MM.1S (cell line): ENCODE measurements at regions not wholly inside any gene's neighbourhood (a gene's known extent, or its start where the extent isn't known, plus 50 kb on each side); places are given as distances from the start of the nearest gene placed in this dataset.

Experiments used
- DNase-seq: peaks from one replicate; pipeline ENCODE4 v3.0.0-alpha.2; 2015
- H2AFZ ChIP-seq: fragments of 300-600 bp; sonication (generic); 2 replicates; pipeline ENCODE4 v1.6.0; 2016; ENCODE audit warnings: antibody characterized with exemption, low read length
- H3F3A ChIP-seq: fragments of 300-600 bp; sonication (generic); 2 replicates; pipeline ENCODE4 v1.6.1; 2016; ENCODE audit warnings: mild to moderate bottlenecking, antibody characterized with exemption, low read length, moderate library complexity, mixed read lengths; ENCODE audit not compliant: insufficient read depth
- H3K27ac ChIP-seq: fragments of 300-600 bp; sonication (generic); 2 replicates; pipeline ENCODE4 v1.5.1; 2016; ENCODE audit warnings: mild to moderate bottlenecking, low read length
- H3K27me3 ChIP-seq: fragments of 300-600 bp; sonication (generic); replicated peaks from 2 replicates; pipeline ENCODE4 v1.6.0; 2016; ENCODE audit warnings: low read length; ENCODE audit not compliant: insufficient read depth
- H3K36me3 ChIP-seq: fragments of 300-600 bp; sonication (generic); replicated peaks from 2 replicates; pipeline ENCODE4 v1.6.1; 2016; ENCODE audit warnings: mild to moderate bottlenecking, low read length, mixed read lengths; ENCODE audit not compliant: insufficient read depth
- H3K4me1 ChIP-seq: fragments of 300-600 bp; sonication (generic); 2 replicates; pipeline ENCODE4 v1.6.1; 2016; ENCODE audit warnings: low read length, mixed read lengths
- H3K4me2 ChIP-seq: fragments of 300-600 bp; sonication (generic); 2 replicates; pipeline ENCODE4 v1.6.0; 2016; ENCODE audit warnings: low read depth, low read length
- H3K4me3 ChIP-seq: fragments of 300-600 bp; sonication (generic); 2 replicates; pipeline ENCODE4 v1.5.1; 2016; ENCODE audit warnings: low read length, mixed read lengths
- H3K79me2 ChIP-seq: fragments of 300-600 bp; sonication (generic); 2 replicates; pipeline ENCODE4 v1.6.1; 2016; ENCODE audit warnings: mixed run types, low read length, mixed read lengths
- H3K9ac ChIP-seq: fragments of 300-600 bp; sonication (generic); 2 replicates; pipeline ENCODE4 v1.6.1; 2016; ENCODE audit warnings: low read length, mixed read lengths
- H3K9me2 ChIP-seq: fragments of 300-600 bp; sonication (generic); replicated peaks from 2 replicates; pipeline ENCODE4 v1.6.1; 2016; ENCODE audit warnings: mild to moderate bottlenecking, low read length, mixed read lengths; ENCODE audit not compliant: insufficient read depth
- H3K9me3 ChIP-seq: fragments of 300-600 bp; sonication (generic); replicated peaks from 2 replicates; pipeline ENCODE4 v1.6.1; 2016; ENCODE audit warnings: mild to moderate bottlenecking, low read length, mixed read lengths; ENCODE audit not compliant: insufficient read depth
- H4K20me1 ChIP-seq: fragments of 300-600 bp; sonication (generic); 2 replicates; pipeline ENCODE4 v1.6.1; 2016; ENCODE audit warnings: mild to moderate bottlenecking, low read length, moderate library complexity, mixed read lengths; ENCODE audit not compliant: insufficient read depth
- EZH2 ChIP-seq: fragments of 300-600 bp; sonication (generic); optimal IDR thresholded peaks from 2 replicates; pipeline ENCODE3; 2017; ENCODE audit warnings: low read depth, mild to moderate bottlenecking, antibody characterized with exemption, low read length, mixed read lengths
- EZH2phosphoT487 ChIP-seq: fragments of 300-600 bp; sonication (generic); IDR thresholded peaks from 2 replicates; pipeline ENCODE4 v1.6.1; 2018; ENCODE audit warnings: antibody characterized with exemption, low read length
- TF ChIP-seq, protein P1 (sequence below): fragments of 300-600 bp; sonication (generic); IDR thresholded peaks from 2 replicates; pipeline ENCODE4 v1.5.1; 2016; ENCODE audit warnings: antibody characterized with exemption, low read length, mixed read lengths

DNA sequence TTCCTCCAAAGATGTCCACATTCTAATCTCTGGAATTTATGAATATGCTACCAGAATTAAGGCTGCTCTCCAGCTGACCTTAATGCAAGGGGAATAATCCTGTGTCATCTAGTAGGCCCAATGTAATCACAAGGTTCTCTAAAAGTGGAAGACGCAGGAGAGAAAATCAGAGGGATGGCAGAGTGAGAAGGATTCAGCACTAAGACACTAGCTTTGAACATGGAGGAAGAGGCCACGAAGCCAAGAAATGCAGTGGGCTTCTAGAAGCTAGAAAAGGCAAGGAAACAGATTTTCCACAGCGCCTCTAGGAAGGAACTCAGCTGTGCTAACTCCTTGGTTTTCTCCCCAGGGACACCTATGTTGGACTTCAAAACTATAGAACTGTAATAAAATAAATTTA lies 240.7 kb upstream of the TRAM1L1 start:
- no peaks in the 10 kb centered on the region for H3K27me3 ChIP-seq
- H3F3A ChIP-seq: no peaks in the 10 kb centered on the region
- H3K27ac ChIP-seq: no peak overlapping the region
- H3K9me2 ChIP-seq: no peaks in the 10 kb centered on the region
- no peak overlapping the region for H3K4me3 ChIP-seq
- H2AFZ ChIP-seq: no peak overlapping the region
- TF ChIP-seq, protein P1, sequence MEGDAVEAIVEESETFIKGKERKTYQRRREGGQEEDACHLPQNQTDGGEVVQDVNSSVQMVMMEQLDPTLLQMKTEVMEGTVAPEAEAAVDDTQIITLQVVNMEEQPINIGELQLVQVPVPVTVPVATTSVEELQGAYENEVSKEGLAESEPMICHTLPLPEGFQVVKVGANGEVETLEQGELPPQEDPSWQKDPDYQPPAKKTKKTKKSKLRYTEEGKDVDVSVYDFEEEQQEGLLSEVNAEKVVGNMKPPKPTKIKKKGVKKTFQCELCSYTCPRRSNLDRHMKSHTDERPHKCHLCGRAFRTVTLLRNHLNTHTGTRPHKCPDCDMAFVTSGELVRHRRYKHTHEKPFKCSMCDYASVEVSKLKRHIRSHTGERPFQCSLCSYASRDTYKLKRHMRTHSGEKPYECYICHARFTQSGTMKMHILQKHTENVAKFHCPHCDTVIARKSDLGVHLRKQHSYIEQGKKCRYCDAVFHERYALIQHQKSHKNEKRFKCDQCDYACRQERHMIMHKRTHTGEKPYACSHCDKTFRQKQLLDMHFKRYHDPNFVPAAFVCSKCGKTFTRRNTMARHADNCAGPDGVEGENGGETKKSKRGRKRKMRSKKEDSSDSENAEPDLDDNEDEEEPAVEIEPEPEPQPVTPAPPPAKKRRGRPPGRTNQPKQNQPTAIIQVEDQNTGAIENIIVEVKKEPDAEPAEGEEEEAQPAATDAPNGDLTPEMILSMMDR: no peak
- TF ChIP-seq EZH2phosphoT487: no peak
- TF ChIP-seq EZH2: no peak
- no peaks in the 10 kb centered on the region for H3K79me2 ChIP-seq
- H3K36me3 ChIP-seq: no peaks in the 10 kb centered on the region
- no peaks in the 10 kb centered on the region for H3K9me3 ChIP-seq
- H4K20me1 ChIP-seq: no peaks in the 10 kb centered on the region
- H3K9ac ChIP-seq: no peak overlapping the region
- no peak for DNase-seq
- no peak overlapping the region for H3K4me2 ChIP-seq
- no peaks in the 10 kb centered on the region for H3K4me1 ChIP-seq

DNA sequence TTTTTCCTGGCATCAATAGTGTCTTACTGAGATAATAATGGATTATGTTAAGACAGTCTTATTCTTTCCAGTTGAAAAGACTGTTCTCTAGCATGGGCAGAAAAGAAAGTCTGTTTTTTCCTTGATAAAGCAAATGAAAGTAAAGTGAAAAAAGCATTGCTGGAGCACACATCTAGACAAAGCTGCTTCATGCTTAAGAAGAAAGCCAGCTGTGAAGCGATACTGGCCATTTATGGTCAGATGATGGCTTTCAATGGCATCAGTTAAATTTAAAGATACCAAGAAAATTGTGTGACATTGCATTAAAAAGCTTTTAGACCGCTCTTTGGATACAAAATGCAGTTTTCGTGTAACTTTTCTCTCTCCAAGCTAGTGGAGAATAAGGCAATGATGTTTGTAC lies 242.1 kb upstream of the TRAM1L1 start:
- Histone ChIP-seq H3K9ac (no peak overlapping the region), H3K4me3 (no peak overlapping the region), H3F3A (no peaks in the 10 kb centered on the region), H3K79me2 (no peaks in the 10 kb centered on the region), H4K20me1 (no peaks in the 10 kb centered on the region), H3K27me3 (no peaks in the 10 kb centered on the region), H3K9me2 (no peaks in the 10 kb centered on the region), H3K4me1 (no peaks in the 10 kb centered on the region), H3K36me3 (no peaks in the 10 kb centered on the region), H3K9me3 (no peaks in the 10 kb centered on the region), H2AFZ (no peak overlapping the region), H3K4me2 (no peak overlapping the region), H3K27ac (no peak overlapping the region)
- no peak for DNase-seq
- TF ChIP-seq, protein P1: no peak
- TF ChIP-seq EZH2 (no peak), EZH2phosphoT487 (no peak)

DNA sequence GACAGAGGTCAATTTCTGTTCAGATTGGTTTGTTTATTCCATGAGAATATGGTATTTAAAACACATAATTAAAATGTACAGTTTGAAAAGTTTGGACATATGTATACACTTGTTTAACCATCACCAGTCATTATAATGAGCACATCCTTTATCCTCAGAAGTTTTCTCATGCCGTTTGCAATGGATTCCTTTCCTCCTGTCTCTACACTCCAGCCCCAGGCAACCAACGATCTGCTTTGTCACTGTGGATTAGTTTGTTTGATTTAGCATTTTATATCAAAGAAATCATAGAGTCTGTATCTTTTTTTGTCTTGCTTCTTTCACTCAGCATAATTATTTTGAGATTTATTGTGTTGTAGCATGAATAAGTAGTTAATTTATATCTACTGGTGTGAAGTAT lies 243.0 kb upstream of the TRAM1L1 start:
- H3K36me3 ChIP-seq: no peaks in the 10 kb centered on the region
- no peak overlapping the region for H3K9ac ChIP-seq
- H3K4me2 ChIP-seq: no peak overlapping the region
- no peak overlapping the region for H3K4me3 ChIP-seq
- no peaks in the 10 kb centered on the region for H3K79me2 ChIP-seq
- TF ChIP-seq, protein P1: no peak
- no peak for TF ChIP-seq EZH2
- TF ChIP-seq EZH2phosphoT487: no peak
- DNase-seq: no peak
- no peaks in the 10 kb centered on the region for H3K4me1 ChIP-seq
- H4K20me1 ChIP-seq: no peaks in the 10 kb centered on the region
- H3K27me3 ChIP-seq: no peaks in the 10 kb centered on the region
- no peaks in the 10 kb centered on the region for H3K9me3 ChIP-seq
- H3K9me2 ChIP-seq: no peaks in the 10 kb centered on the region
- H2AFZ ChIP-seq: no peak overlapping the region
- no peak overlapping the region for H3K27ac ChIP-seq
- H3F3A ChIP-seq: no peaks in the 10 kb centered on the region

DNA sequence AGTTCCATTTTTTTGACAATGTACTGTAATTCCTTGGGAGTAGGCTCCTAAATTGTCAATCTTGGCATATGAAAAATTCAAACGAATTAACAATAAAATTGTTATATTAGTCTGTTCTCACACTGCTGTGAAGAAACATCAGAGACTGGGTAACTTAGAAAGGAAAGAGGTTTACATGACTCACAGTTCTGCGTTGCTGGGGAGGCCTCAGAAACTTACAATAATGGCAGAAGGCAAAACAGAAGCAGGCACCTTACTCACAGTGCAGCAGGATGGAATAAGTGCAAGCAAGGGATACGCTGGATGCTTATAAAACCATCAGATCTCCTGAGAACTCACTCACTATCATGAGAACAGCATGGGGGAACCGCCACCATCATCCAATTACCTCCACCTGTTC lies 246.4 kb upstream of the TRAM1L1 start:
- Histone ChIP-seq H3F3A (peaks cover 9% of the 10 kb centered on the region), H3K4me2 (no peak overlapping the region), H3K9ac (no peak overlapping the region), H3K27me3 (no peaks in the 10 kb centered on the region), H3K4me3 (no peak overlapping the region), H3K36me3 (no peaks in the 10 kb centered on the region), H4K20me1 (no peaks in the 10 kb centered on the region), H3K4me1 (peaks cover 4% of the 10 kb centered on the region), H3K9me2 (no peaks in the 10 kb centered on the region), H2AFZ (no peak overlapping the region), H3K9me3 (no peaks in the 10 kb centered on the region), H3K27ac (no peak overlapping the region), H3K79me2 (no peaks in the 10 kb centered on the region)
- TF ChIP-seq EZH2: no peak
- no peak for TF ChIP-seq EZH2phosphoT487
- TF ChIP-seq, protein P1: no peak
- no peak for DNase-seq
